ENCODE measurements at regions not wholly inside any gene's neighbourhood (a gene's known extent, or its start where the extent isn't known, plus 50 kb on each side); places are given as distances from the start of the nearest gene placed in this dataset.

DNA sequence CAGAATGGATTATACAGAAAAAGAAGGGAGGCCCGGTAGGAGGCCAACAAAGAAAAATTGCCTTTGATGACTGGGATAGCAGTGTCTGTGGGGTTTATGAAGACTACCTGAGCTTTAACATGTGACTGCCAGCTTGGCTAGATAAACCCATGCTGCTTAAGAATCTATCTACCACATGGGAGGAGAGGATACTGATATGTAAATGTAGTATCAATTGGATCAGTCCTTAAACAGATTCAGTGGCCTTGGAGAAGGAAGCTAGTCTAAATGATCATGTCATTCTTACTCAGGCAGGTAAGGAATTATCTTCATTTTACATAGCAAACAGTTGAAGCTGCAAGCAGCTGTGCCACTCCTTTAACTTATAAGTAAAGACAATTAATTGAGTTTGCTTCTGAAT, 50.0 kb upstream of the SYNPR start:
- DNase-seq (ENCODE audit: low spot score): no peak

Measured in cerebellar cortex (tissue), 1 donor.